Activated CD4-positive, alpha-beta T cell treated with anti-CD3 and anti-CD28 coated beads, Interleukin-2, amount 10 ng/mL, durations not matched to agents 24 days and 14 days (primary cell): ENCODE measurements at regions not wholly inside any gene's neighbourhood (a gene's known extent, or its start where the extent isn't known, plus 50 kb on each side); places are given as distances from the start of the nearest gene placed in this dataset.

Experiments used
- DNase-seq: peaks from one replicate; pipeline ENCODE4 v3.0.0; 2022
- H3K27ac Mint-ChIP-seq: one replicate; pipeline ENCODE4 v1.8.0; 2022; ENCODE audit warnings: mild to moderate bottlenecking, mixed read lengths
- H3K27me3 Mint-ChIP-seq: one replicate; pipeline ENCODE4 v1.8.0; 2022; ENCODE audit warnings: mixed read lengths
- H3K36me3 Mint-ChIP-seq: one replicate; pipeline ENCODE4 v1.8.0; 2022; ENCODE audit warnings: low read depth, mild to moderate bottlenecking, mixed read lengths
- H3K4me1 Mint-ChIP-seq: one replicate; pipeline ENCODE4 v1.8.0; 2021; ENCODE audit warnings: mixed read lengths
- H3K4me3 Mint-ChIP-seq: one replicate; pipeline ENCODE4 v1.8.0; 2022; ENCODE audit warnings: mild to moderate bottlenecking, moderate library complexity, mixed read lengths
- H3K9me3 Mint-ChIP-seq: one replicate; pipeline ENCODE4 v1.8.0; 2021; ENCODE audit warnings: mixed read lengths
- intact Hi-C: fragments of 100-400 bp; cut with micrococcal nuclease; formaldehyde crosslinking; loops from one replicate; pipeline ENCODE4 v1.15.1; 2023

GRCh38 chr9:13427587-13427986, 148.1 kb upstream of the MPDZ start:
- no peaks in the 10 kb centered on the region for H3K27me3 Mint-ChIP-seq

GRCh38 chr9:13426606-13427005, 147.1 kb upstream of the MPDZ start:
- Mint-ChIP-seq H3K27me3 (no peaks in the 10 kb centered on the region), H3K27ac (no peak overlapping the region), H3K4me3 (no peak overlapping the region), H3K36me3 (no peaks in the 10 kb centered on the region), H3K9me3 (no peaks in the 10 kb centered on the region), H3K4me1 (no peaks in the 10 kb centered on the region)
- DNase-seq = no peak
- intact Hi-C loops = loop anchor here (1.0 to 5.0 kb wide), 3 partner anchors 927 to 1341 kb away; no protein-coding TSS in a partner anchor

More at GRCh38 chr9:13427587-13427986, 148.1 kb upstream of the MPDZ start:
- no peaks in the 10 kb centered on the region for H3K36me3 Mint-ChIP-seq
- no peak overlapping the region for H3K27ac Mint-ChIP-seq
- DNase-seq = peak; percentile 56
- no peaks in the 10 kb centered on the region for H3K9me3 Mint-ChIP-seq
- H3K4me3 Mint-ChIP-seq = no peak overlapping the region
- intact Hi-C loops = loop anchor here (1.0 to 5.0 kb wide), 3 partner anchors 926 to 1340 kb away; no protein-coding TSS in a partner anchor
- H3K4me1 Mint-ChIP-seq = no peaks in the 10 kb centered on the region

- intact Hi-C loops = loop anchor here (5.0 kb wide), 2 partner anchors 1002 to 1342 kb away; no protein-coding TSS in a partner anchor
- no peak overlapping the region for H3K4me3 Mint-ChIP-seq
- no peak for DNase-seq
- no peaks in the 10 kb centered on the region for H3K36me3 Mint-ChIP-seq
- no peaks in the 10 kb centered on the region for H3K4me1 Mint-ChIP-seq
- no peak overlapping the region for H3K27ac Mint-ChIP-seq
- no peaks in the 10 kb centered on the region for H3K9me3 Mint-ChIP-seq
- H3K27me3 Mint-ChIP-seq = no peaks in the 10 kb centered on the region
These were observed 145.4 kb upstream of the MPDZ start for GRCh38 chr9:13424872-13425271.

GRCh38 chr9:13424204-13424603, 144.7 kb upstream of the MPDZ start:
- Mint-ChIP-seq H3K27me3 (no peaks in the 10 kb centered on the region), H3K4me1 (no peaks in the 10 kb centered on the region), H3K9me3 (no peaks in the 10 kb centered on the region), H3K27ac (no peak overlapping the region), H3K36me3 (no peaks in the 10 kb centered on the region), H3K4me3 (no peak overlapping the region)
- intact Hi-C loops = no loop called here
- no peak for DNase-seq

- no peak overlapping the region for H3K27ac Mint-ChIP-seq
- no peak overlapping the region for H3K4me3 Mint-ChIP-seq
- H3K27me3 Mint-ChIP-seq = no peaks in the 10 kb centered on the region
- no peaks in the 10 kb centered on the region for H3K36me3 Mint-ChIP-seq
- no peaks in the 10 kb centered on the region for H3K4me1 Mint-ChIP-seq
- DNase-seq = no peak
- intact Hi-C loops = no loop called here
- no peaks in the 10 kb centered on the region for H3K9me3 Mint-ChIP-seq
These were observed 134.9 kb upstream of the MPDZ start for GRCh38 chr9:13414349-13414748.

- no peaks in the 10 kb centered on the region for H3K4me1 Mint-ChIP-seq
- H3K36me3 Mint-ChIP-seq = no peaks in the 10 kb centered on the region
- H3K4me3 Mint-ChIP-seq = no peak overlapping the region
- no peaks in the 10 kb centered on the region for H3K9me3 Mint-ChIP-seq
- no peaks in the 10 kb centered on the region for H3K27me3 Mint-ChIP-seq
- intact Hi-C loops = no loop called here
- no peak for DNase-seq
- no peak overlapping the region for H3K27ac Mint-ChIP-seq
These were observed 132.8 kb upstream of the MPDZ start for GRCh38 chr9:13412331-13412730.

GRCh38 chr9:13411791-13412190, 132.3 kb upstream of the MPDZ start:
- Mint-ChIP-seq H3K36me3 (no peaks in the 10 kb centered on the region), H3K27me3 (no peaks in the 10 kb centered on the region), H3K4me3 (no peak overlapping the region), H3K27ac (no peak overlapping the region), H3K9me3 (no peaks in the 10 kb centered on the region), H3K4me1 (no peaks in the 10 kb centered on the region)
- DNase-seq = no peak
- intact Hi-C loops = no loop called here

GRCh38 chr9:13410566-13411031, 131.1 kb upstream of the MPDZ start:
- H3K4me1 Mint-ChIP-seq = no peaks in the 10 kb centered on the region
- intact Hi-C loops = no loop called here
- no peak for DNase-seq
- no peak overlapping the region for H3K4me3 Mint-ChIP-seq
- H3K36me3 Mint-ChIP-seq = no peaks in the 10 kb centered on the region
- no peak overlapping the region for H3K27ac Mint-ChIP-seq
- H3K9me3 Mint-ChIP-seq = no peaks in the 10 kb centered on the region
- no peaks in the 10 kb centered on the region for H3K27me3 Mint-ChIP-seq

GRCh38 chr9:13397661-13398060, 118.2 kb upstream of the MPDZ start:
- H3K4me3 Mint-ChIP-seq = no peak overlapping the region
- no peak for DNase-seq
- no peaks in the 10 kb centered on the region for H3K27me3 Mint-ChIP-seq
- intact Hi-C loops = no loop called here
- no peaks in the 10 kb centered on the region for H3K4me1 Mint-ChIP-seq
- no peaks in the 10 kb centered on the region for H3K9me3 Mint-ChIP-seq
- no peaks in the 10 kb centered on the region for H3K36me3 Mint-ChIP-seq
- H3K27ac Mint-ChIP-seq = no peak overlapping the region

GRCh38 chr9:13397220-13397619, 117.7 kb upstream of the MPDZ start:
- Mint-ChIP-seq H3K4me1 (no peaks in the 10 kb centered on the region), H3K9me3 (no peaks in the 10 kb centered on the region), H3K27ac (no peak overlapping the region), H3K36me3 (no peaks in the 10 kb centered on the region), H3K27me3 (no peaks in the 10 kb centered on the region), H3K4me3 (no peak overlapping the region)
- intact Hi-C loops = no loop called here
- DNase-seq = no peak

- no peaks in the 10 kb centered on the region for H3K36me3 Mint-ChIP-seq
- intact Hi-C loops = no loop called here
- no peaks in the 10 kb centered on the region for H3K27me3 Mint-ChIP-seq
- DNase-seq = no peak
- H3K4me3 Mint-ChIP-seq = no peak overlapping the region
- no peaks in the 10 kb centered on the region for H3K4me1 Mint-ChIP-seq
- no peak overlapping the region for H3K27ac Mint-ChIP-seq
- peaks cover 5% of the 10 kb centered on the region for H3K9me3 Mint-ChIP-seq
These were observed 116.9 kb upstream of the MPDZ start for GRCh38 chr9:13396418-13396817.

GRCh38 chr9:13395156-13395555, 115.7 kb upstream of the MPDZ start:
- Mint-ChIP-seq H3K27ac (no peak overlapping the region), H3K4me1 (no peaks in the 10 kb centered on the region), H3K9me3 (peaks cover 8% of the 10 kb centered on the region), H3K4me3 (no peak overlapping the region), H3K36me3 (no peaks in the 10 kb centered on the region), H3K27me3 (no peaks in the 10 kb centered on the region)
- intact Hi-C loops = no loop called here
- no peak for DNase-seq

GRCh38 chr9:13388157-13388556, 108.7 kb upstream of the MPDZ start:
- no peak overlapping the region for H3K27ac Mint-ChIP-seq
- H3K36me3 Mint-ChIP-seq = no peaks in the 10 kb centered on the region
- no peaks in the 10 kb centered on the region for H3K27me3 Mint-ChIP-seq
- H3K4me3 Mint-ChIP-seq = no peak overlapping the region
- no peak for DNase-seq
- intact Hi-C loops = no loop called here
- no peaks in the 10 kb centered on the region for H3K4me1 Mint-ChIP-seq
- peaks cover 17% of the 10 kb centered on the region for H3K9me3 Mint-ChIP-seq

GRCh38 chr9:13387734-13388067, 108.2 kb upstream of the MPDZ start:
- intact Hi-C loops = no loop called here
- no peak for DNase-seq
- no peak overlapping the region for H3K4me3 Mint-ChIP-seq
- H3K36me3 Mint-ChIP-seq = no peaks in the 10 kb centered on the region
- H3K4me1 Mint-ChIP-seq = no peaks in the 10 kb centered on the region
- no peak overlapping the region for H3K27ac Mint-ChIP-seq
- no peaks in the 10 kb centered on the region for H3K27me3 Mint-ChIP-seq
- H3K9me3 Mint-ChIP-seq = peaks cover 17% of the 10 kb centered on the region

- no peaks in the 10 kb centered on the region for H3K36me3 Mint-ChIP-seq
- intact Hi-C loops = no loop called here
- no peak overlapping the region for H3K4me3 Mint-ChIP-seq
- peaks cover 17% of the 10 kb centered on the region for H3K9me3 Mint-ChIP-seq
- H3K27me3 Mint-ChIP-seq = no peaks in the 10 kb centered on the region
- H3K4me1 Mint-ChIP-seq = no peaks in the 10 kb centered on the region
- H3K27ac Mint-ChIP-seq = no peak overlapping the region
- no peak for DNase-seq
These were observed 107.6 kb upstream of the MPDZ start for GRCh38 chr9:13386935-13387733.
